Transverse colon (tissue), 4 donors: ENCODE measurements at regions not wholly inside any gene's neighbourhood (a gene's known extent, or its start where the extent isn't known, plus 50 kb on each side); places are given as distances from the start of the nearest gene placed in this dataset.

Source experiments
- DNase-seq: peaks from one replicate; pipeline ENCODE4 v3.0.0-alpha.2; 2019
- H3K27ac ChIP-seq, 4 donors: fragments of 200-600 bp; sonication (generic); 2 replicates each; pipeline ENCODE4 v1.5.1; 2016 to 2018; ENCODE audit warnings: inconsistent platforms in 4 of 4
- H3K27me3 ChIP-seq: fragments of 200-600 bp; sonication (generic); 2 replicates; pipeline ENCODE4 v1.5.1; 2017; ENCODE audit warnings: inconsistent platforms
- H3K36me3 ChIP-seq, 4 donors: fragments of 200-600 bp; sonication (generic); 2 replicates each; pipeline ENCODE4 v1.5.1; 2017 to 2019; ENCODE audit warnings: inconsistent platforms in 4 of 4
- H3K4me1 ChIP-seq, 4 donors: fragments of 200-600 bp; sonication (generic); 2 replicates each; pipeline ENCODE4 v1.5.1; 2017 to 2020; ENCODE audit warnings: inconsistent platforms in 4 of 4
- H3K4me3 ChIP-seq, 4 donors: fragments of 200-600 bp; sonication (generic); 1 replicate in 1 of 4; 2 replicates in 3 of 4; pipeline versions ENCODE4 v1.5.1 to v1.6.1; 2017 to 2019; ENCODE audit warnings: inconsistent platforms in 4 of 4
- H3K9me3 ChIP-seq, 2 donors: fragments of 200-600 bp; sonication (generic); 2 replicates each; pipeline ENCODE4 v1.5.1; 2017 to 2019; ENCODE audit warnings: inconsistent platforms in 2 of 2
- EP300 ChIP-seq: sonication (generic); formaldehyde crosslinking; IDR thresholded peaks from one replicate; pipeline ENCODE4 v1.6.1; 2017; ENCODE audit warnings: antibody characterized with exemption, low read depth
- POLR2A ChIP-seq: fragments of 450-650 bp; IDR thresholded peaks from one replicate; pipeline ENCODE4 v1.6.1; 2016; ENCODE audit warnings: antibody characterized with exemption, mild to moderate bottlenecking, moderate library complexity
- POLR2AphosphoS5 ChIP-seq, 3 donors: sonication (generic); formaldehyde crosslinking; IDR thresholded peaks; one replicate each; pipeline ENCODE4 v1.6.1; 2016; ENCODE audit warnings: antibody characterized with exemption in 3 of 3
- WGBS, 2 donors: methylation state at CpG; one replicate each; pipeline ENCODE4 v1.1.5; 2018; ENCODE audit warnings: low coverage in 1 of 2; 5-methylcytosine and 5-hydroxymethylcytosine counted together
- in situ Hi-C, 4 donors: fragments of 200-750 bp; cut with MboI; loops; one replicate each; pipeline versions ENCODE4 v1.15.0 to v1.15.1; 2017; ENCODE audit warnings: low sequenced_read_pairs in 3 of 4, low pct_ligation_motif_present in 1 of 4, low pct_unique_long_range_greater_than_20kb in 1 of 4
- intact Hi-C: fragments of 100-400 bp; cut with DNase I; formaldehyde crosslinking; loops from one replicate; pipeline ENCODE4 v1.15.1; 2023; ENCODE audit warnings: low total_unique reads
- TF ChIP-seq, protein P1 (sequence below), 5 experiments: fragments of 200-600 bp in 3 of 5; fragments of 450-650 bp in 2 of 5; sonication (generic) in 3 of 5; IDR thresholded peaks; 1 replicate in 2 of 5; 2 replicates in 3 of 5; pipeline ENCODE4 v1.5.1; 2016 to 2017; ENCODE audit warnings: antibody characterized with exemption in 5 of 5, inconsistent platforms in 3 of 5, mild to moderate bottlenecking in 2 of 5, moderate library complexity in 1 of 5

DNA sequence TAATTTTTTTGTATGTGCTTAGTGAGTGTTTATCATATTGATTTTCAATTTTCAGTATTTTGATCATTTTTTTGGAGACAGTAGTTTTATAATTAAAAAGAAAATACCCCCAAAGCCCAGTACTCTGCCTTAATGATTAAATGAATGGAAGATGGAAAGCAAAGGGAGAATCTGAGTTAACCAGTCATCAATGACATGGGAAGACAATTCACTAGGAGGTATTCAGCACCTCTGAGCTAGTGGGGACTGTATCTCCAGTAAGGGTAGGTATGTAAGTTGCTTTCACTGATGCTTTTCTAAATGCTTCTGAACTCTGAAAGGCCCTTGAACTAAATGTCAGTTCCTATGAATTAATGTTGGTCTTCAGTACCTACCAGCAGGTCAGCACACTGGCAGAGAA lies 590.4 kb upstream of the DPPA4 start:
- Histone ChIP-seq H3K27ac (no peak overlapping the region), H3K27me3 (no peaks in the 10 kb centered on the region), H3K36me3 (no peaks in the 10 kb centered on the region), H3K9me3 (no peaks in the 10 kb centered on the region), H3K4me1 (no peaks in the 10 kb centered on the region), H3K4me3 (no peak overlapping the region)
- TF ChIP-seq, protein P1, sequence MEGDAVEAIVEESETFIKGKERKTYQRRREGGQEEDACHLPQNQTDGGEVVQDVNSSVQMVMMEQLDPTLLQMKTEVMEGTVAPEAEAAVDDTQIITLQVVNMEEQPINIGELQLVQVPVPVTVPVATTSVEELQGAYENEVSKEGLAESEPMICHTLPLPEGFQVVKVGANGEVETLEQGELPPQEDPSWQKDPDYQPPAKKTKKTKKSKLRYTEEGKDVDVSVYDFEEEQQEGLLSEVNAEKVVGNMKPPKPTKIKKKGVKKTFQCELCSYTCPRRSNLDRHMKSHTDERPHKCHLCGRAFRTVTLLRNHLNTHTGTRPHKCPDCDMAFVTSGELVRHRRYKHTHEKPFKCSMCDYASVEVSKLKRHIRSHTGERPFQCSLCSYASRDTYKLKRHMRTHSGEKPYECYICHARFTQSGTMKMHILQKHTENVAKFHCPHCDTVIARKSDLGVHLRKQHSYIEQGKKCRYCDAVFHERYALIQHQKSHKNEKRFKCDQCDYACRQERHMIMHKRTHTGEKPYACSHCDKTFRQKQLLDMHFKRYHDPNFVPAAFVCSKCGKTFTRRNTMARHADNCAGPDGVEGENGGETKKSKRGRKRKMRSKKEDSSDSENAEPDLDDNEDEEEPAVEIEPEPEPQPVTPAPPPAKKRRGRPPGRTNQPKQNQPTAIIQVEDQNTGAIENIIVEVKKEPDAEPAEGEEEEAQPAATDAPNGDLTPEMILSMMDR (IDR thresholded peaks at IDR 0.05): no peak
- TF ChIP-seq EP300: no peak
- no peak for TF ChIP-seq POLR2AphosphoS5 (IDR thresholded peaks at IDR 0.05)
- TF ChIP-seq POLR2A: no peak
- in situ Hi-C loops: no loop called here
- intact Hi-C loops: no loop called here
- DNase-seq: no peak

DNA sequence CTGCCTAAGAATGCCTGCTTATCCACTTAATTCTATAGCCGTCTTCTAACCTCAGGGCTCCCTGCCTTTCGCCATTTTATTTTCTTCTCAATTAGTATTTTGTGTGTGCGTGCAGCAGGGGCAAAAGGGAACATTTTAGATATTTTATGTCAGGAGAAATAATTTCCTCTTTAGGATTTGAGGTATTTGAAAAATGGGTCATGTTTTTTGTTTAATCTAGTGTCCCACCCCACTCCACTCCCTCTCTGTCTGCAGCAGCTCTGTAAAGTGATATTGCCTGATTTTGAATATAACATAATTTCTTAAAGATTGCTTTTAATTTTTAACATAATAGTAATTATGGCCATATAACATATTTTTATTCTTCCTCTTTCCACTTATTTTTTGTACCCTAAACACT lies 593.2 kb upstream of the DPPA4 start:
- H3K4me3 ChIP-seq: no peak overlapping the region
- WGBS, 2 donors: 43 to 66% methylated on average over 3 of the region's 3 CpGs
- H3K9me3 ChIP-seq: no peaks in the 10 kb centered on the region
- no peak overlapping the region for H3K27ac ChIP-seq
- intact Hi-C loops (no loop called here), in situ Hi-C loops (no loop called here)
- DNase-seq: no peak
- no peaks in the 10 kb centered on the region for H3K36me3 ChIP-seq
- H3K27me3 ChIP-seq: no peaks in the 10 kb centered on the region
- TF ChIP-seq EP300 (no peak), POLR2A (no peak), POLR2AphosphoS5 (IDR thresholded peaks at IDR 0.05) (no peak)
- TF ChIP-seq, protein P1 (IDR thresholded peaks at IDR 0.05): no peak
- H3K4me1 ChIP-seq: no peaks in the 10 kb centered on the region

DNA sequence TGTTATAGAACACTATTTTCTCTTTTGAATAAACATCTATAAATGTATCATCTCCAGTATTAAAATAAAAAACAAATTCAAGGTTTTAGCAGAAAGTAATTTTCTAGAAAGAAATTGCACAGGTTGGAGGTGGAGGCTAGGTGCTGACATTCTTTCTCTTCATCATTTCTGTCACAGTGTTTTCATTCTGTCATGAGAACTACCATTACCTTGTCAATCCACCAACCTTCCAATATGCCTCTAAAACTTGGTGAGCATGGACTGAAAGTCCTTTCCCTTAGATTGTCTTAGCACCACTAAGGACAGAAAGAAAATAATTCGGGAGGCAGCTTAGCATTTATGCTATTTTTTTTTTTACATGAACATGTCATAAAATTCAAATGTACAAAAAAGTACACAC lies 596.2 kb upstream of the DPPA4 start:
- TF ChIP-seq POLR2A (no peak), EP300 (no peak), POLR2AphosphoS5 (IDR thresholded peaks at IDR 0.05) (no peak)
- TF ChIP-seq, protein P1 (IDR thresholded peaks at IDR 0.05): no peak
- H3K27me3 ChIP-seq: no peaks in the 10 kb centered on the region
- in situ Hi-C loops: no loop called here

DNA sequence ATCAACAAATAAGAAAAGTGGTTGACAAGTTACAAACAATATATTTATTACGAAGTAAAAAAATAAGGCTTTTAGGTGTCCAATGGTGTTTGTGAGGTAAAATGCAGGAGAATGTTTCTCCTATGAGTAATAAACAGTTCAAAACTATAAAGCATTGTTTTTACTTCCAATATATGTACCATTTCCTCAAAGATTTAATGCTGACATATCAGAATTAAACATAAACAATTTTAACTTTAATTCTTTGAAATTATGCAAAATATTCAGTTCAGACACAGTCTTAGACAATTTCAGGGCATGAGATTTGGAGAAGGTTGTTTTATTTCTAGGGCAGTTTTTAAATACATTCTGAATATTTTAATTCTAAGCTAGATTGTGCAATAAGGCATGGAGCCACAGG lies 602.5 kb upstream of the DPPA4 start:
- H3K9me3 ChIP-seq: no peaks in the 10 kb centered on the region
- no peaks in the 10 kb centered on the region for H3K4me1 ChIP-seq
- TF ChIP-seq POLR2AphosphoS5 (IDR thresholded peaks at IDR 0.05): no peak
- H3K36me3 ChIP-seq: no peaks in the 10 kb centered on the region
- H3K4me3 ChIP-seq: no peak overlapping the region
- 39 to 44% methylated on average over 1 of the region's 1 CpG for WGBS, 2 donors
- DNase-seq: no peak
- H3K27me3 ChIP-seq: no peaks in the 10 kb centered on the region
- no peak overlapping the region for H3K27ac ChIP-seq
- in situ Hi-C loops: no loop called here
- intact Hi-C loops: no loop called here

More for the DNA sequence above, 596.2 kb upstream of the DPPA4 start:
- DNase-seq: no peak
- no peaks in the 10 kb centered on the region for H3K36me3 ChIP-seq
- no peak overlapping the region for H3K27ac ChIP-seq
- H3K4me3 ChIP-seq: no peak overlapping the region
- H3K4me1 ChIP-seq: no peaks in the 10 kb centered on the region
- no peaks in the 10 kb centered on the region for H3K9me3 ChIP-seq
- 28 to 47% methylated on average over 1 of the region's 1 CpG for WGBS, 2 donors
- intact Hi-C loops: no loop called here

DNA sequence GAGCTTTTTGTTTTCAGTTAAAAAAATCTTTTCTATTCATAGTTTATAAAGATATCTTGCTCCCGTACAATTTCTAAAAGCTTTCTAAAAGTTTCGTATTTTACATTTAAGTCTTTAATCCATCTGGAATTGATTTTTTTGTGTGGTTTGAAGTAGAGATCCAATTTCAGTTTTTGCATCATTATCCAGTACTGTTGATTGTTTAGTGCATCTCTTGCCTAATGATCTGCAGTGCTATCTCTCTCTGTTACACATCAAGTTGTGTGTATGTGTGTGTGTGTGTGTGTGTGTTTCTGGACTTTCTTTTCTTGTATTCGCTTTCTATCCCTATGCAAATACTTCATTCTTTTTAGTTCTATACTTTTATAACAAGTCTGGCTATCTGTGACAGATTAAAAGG lies 605.8 kb upstream of the DPPA4 start:
- H3K36me3 ChIP-seq: no peaks in the 10 kb centered on the region
- no peaks in the 10 kb centered on the region for H3K4me1 ChIP-seq
- intact Hi-C loops: no loop called here
- no peak for DNase-seq
- no peak overlapping the region for H3K27ac ChIP-seq
- no peaks in the 10 kb centered on the region for H3K27me3 ChIP-seq
- H3K4me3 ChIP-seq: no peak overlapping the region
- TF ChIP-seq POLR2AphosphoS5 (IDR thresholded peaks at IDR 0.05) (no peak), EP300 (no peak), POLR2A (no peak)
- TF ChIP-seq, protein P1 (IDR thresholded peaks at IDR 0.05): no peak
- WGBS, 2 donors: 83 to 92% methylated on average over 3 of the region's 3 CpGs
- H3K9me3 ChIP-seq: no peaks in the 10 kb centered on the region
- in situ Hi-C loops: no loop called here
